ENCODE measurements at regions not wholly inside any gene's neighbourhood (a gene's known extent, or its start where the extent isn't known, plus 50 kb on each side); places are given as distances from the start of the nearest gene placed in this dataset.

DNA sequence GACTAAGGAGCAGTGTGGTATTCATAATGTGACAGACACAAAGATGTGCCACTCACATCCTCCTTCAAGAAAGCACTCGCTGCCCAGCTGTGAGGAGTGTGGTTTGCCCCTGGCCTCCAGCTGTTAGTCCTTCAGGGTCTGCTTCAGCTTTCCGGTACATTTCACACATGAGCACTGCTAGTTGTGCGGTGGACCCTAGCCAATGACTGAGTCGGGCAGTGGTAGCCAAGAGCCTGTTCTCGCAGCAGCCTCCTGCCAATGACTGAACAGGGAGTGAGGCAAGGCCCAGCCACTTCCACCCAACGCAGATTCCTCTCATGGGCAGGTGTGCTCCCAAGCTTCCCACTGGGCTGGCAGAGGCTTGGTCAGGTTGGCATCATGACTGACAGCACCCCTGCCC lies 254.3 kb downstream of the RBM43 start:
- TF ChIP-seq, protein P1, sequence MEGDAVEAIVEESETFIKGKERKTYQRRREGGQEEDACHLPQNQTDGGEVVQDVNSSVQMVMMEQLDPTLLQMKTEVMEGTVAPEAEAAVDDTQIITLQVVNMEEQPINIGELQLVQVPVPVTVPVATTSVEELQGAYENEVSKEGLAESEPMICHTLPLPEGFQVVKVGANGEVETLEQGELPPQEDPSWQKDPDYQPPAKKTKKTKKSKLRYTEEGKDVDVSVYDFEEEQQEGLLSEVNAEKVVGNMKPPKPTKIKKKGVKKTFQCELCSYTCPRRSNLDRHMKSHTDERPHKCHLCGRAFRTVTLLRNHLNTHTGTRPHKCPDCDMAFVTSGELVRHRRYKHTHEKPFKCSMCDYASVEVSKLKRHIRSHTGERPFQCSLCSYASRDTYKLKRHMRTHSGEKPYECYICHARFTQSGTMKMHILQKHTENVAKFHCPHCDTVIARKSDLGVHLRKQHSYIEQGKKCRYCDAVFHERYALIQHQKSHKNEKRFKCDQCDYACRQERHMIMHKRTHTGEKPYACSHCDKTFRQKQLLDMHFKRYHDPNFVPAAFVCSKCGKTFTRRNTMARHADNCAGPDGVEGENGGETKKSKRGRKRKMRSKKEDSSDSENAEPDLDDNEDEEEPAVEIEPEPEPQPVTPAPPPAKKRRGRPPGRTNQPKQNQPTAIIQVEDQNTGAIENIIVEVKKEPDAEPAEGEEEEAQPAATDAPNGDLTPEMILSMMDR (conservative IDR thresholded peaks at IDR 0.05), result no peak
- TF ChIP-seq ZFX (IDR thresholded peaks at IDR 0.05), result no peak
